Coronary artery (tissue), 2 donors: ENCODE measurements at regions not wholly inside any gene's neighbourhood (a gene's known extent, or its start where the extent isn't known, plus 50 kb on each side); places are given as distances from the start of the nearest gene placed in this dataset.
A peak's percentile ranks its signal among the peaks of the same experiment; 100 is the strongest.

ENCODE experiments used
- DNase-seq: peaks from one replicate; pipeline ENCODE4 v3.0.0-alpha.2; 2017; ENCODE audit warnings: low spot score
- H3K27ac ChIP-seq, 2 donors: fragments of 200-600 bp; sonication (generic); one replicate each; pipeline ENCODE4 v1.5.1; 2016 to 2019
- H3K4me3 ChIP-seq: fragments of 200-600 bp; sonication (generic); 2 replicates; pipeline ENCODE4 v1.5.1; 2016; ENCODE audit warnings: mild to moderate bottlenecking, moderate library complexity
- CTCF ChIP-seq: fragments of 200-600 bp; sonication (generic); IDR thresholded peaks from one replicate; pipeline ENCODE4 v1.5.1; 2019; ENCODE audit warnings: antibody characterized with exemption

GRCh38 chr5:152632360-152632759 lies 227.3 kb upstream of the NMUR2 start:
- DNase-seq = no peak
- Histone ChIP-seq H3K27ac (peak overlapping the region; percentile 89 to 91), H3K4me3 (no peak overlapping the region)
- TF ChIP-seq CTCF = no peak

GRCh38 chr5:152634586-152634985 lies 229.5 kb upstream of the NMUR2 start:
- Histone ChIP-seq H3K27ac (peak overlapping the region; percentile 38 to 78), H3K4me3 (no peak overlapping the region)
- TF ChIP-seq CTCF = no peak
- no peak for DNase-seq

- no peak for TF ChIP-seq CTCF
- no peak for DNase-seq
- H3K27ac ChIP-seq = peak overlapping the region; percentile 74 to 83
- H3K4me3 ChIP-seq = no peak overlapping the region
Observed at GRCh38 chr5:152638996-152639552, 234.0 kb upstream of the NMUR2 start.

- Histone ChIP-seq H3K4me3 (no peak overlapping the region), H3K27ac (no peak overlapping the region)
- TF ChIP-seq CTCF = no peak
- no peak for DNase-seq
Observed at GRCh38 chr5:152641970-152642805, 237.1 kb upstream of the NMUR2 start.

- no peak overlapping the region for H3K27ac ChIP-seq
- no peak for DNase-seq
- H3K4me3 ChIP-seq = no peak overlapping the region
- TF ChIP-seq CTCF = no peak
Observed at GRCh38 chr5:152642880-152643279, 237.8 kb upstream of the NMUR2 start.

GRCh38 chr5:152644029-152644728 lies 239.1 kb upstream of the NMUR2 start:
- H3K4me3 ChIP-seq = no peak overlapping the region
- DNase-seq = no peak
- H3K27ac ChIP-seq = no peak overlapping the region
- TF ChIP-seq CTCF = no peak
